ENCODE measurements at regions not wholly inside any gene's neighbourhood (a gene's known extent, or its start where the extent isn't known, plus 50 kb on each side); places are given as distances from the start of the nearest gene placed in this dataset.
"Not testable (repeated sequence)": the region's sequence is repeated elsewhere in the genome, so short reads cannot be mapped to it uniquely, and the experiment has no call there.

GRCh38 chr2:60226943-60227342 lies 326.5 kb downstream of the BCL11A start:
- no peak for DNase-seq

DNA sequence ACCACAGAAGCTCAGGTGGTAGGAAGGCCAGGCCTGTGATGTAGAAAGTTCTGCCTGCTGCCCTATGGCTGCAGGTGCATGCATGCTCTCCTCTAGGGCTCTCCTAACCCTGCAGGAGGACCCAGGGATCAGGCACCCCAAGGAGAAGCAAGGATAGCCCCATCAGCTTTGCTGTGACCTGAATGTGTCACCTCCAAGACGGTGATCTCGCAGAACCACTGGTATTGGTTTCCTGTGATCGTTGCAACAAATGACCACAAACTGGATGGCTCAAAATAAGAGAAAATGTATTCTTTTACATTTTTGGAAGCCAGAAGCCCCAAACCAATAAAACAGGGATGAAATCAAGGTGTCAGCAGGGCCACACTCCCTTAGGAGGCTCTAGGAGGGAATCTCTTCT lies 327.3 kb downstream of the BCL11A start:
- DNase-seq: no peak

DNA sequence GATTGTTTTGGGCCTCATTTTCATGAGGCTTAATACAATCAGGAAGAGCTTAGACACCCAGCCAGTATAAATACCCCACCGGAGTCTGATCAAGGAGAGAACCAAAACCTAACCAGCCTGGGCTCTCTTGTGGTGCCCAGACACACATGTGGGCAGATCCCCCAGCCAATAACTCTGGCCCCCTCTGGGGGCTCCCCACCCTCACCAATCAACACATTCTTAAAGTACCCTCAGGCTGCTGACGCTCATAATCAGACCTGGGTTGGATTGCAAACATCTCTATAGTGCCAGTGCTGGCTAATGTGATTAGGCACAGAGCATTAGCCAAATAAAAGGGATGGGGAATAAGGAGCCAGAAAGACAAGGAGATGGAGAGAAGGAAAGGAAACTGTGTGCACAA lies 329.6 kb downstream of the BCL11A start:
- no peak for DNase-seq

GRCh38 chr2:60221098-60221497 lies 332.4 kb downstream of the BCL11A start:
- no peak for DNase-seq

- DNase-seq: no peak
Measured at GRCh38 chr2:60219536-60219935, 333.9 kb downstream of the BCL11A start.

- DNase-seq: no peak
Measured at GRCh38 chr2:60216452-60216995, 336.9 kb downstream of the BCL11A start.

DNA sequence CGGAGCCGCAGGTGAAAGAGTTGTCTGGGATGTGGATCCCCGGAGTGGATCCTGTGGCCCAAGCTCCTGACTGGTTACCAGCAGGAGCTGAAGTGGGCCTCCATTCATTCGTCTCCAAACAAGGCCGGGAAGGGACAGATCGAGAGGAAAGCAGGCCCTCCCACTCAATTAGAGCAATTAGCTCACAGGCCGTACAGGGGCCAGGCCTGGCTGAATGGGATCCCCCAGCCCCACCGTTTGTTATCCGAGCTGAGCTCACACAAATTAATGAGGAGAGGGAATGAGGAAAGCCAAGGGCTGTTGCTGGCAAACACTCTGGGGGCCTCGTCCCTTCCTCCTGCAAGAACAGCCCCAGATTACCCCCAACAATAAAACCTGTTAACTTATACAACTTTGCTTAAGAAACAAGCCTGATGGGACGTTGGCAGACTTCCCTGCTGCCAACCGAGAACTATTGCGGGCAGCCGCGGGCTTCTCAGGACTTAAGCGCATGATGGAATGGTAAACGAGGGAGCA lies 338.0 kb downstream of the BCL11A start:
- DNase-seq: no peak

GRCh38 chr2:60214626-60214875 lies 338.9 kb downstream of the BCL11A start:
- DNase-seq: no peak

GRCh38 chr2:60213865-60214625 lies 339.4 kb downstream of the BCL11A start:
- DNase-seq: no peak

GRCh38 chr2:60212181-60212945 lies 341.1 kb downstream of the BCL11A start:
- DNase-seq: no peak

GRCh38 chr2:60189006-60189405 lies 364.4 kb downstream of the BCL11A start:
- not testable (repeated sequence) for DNase-seq

- no peak for DNase-seq
Measured at GRCh38 chr2:60175290-60175689, 378.2 kb downstream of the BCL11A start.

DNA sequence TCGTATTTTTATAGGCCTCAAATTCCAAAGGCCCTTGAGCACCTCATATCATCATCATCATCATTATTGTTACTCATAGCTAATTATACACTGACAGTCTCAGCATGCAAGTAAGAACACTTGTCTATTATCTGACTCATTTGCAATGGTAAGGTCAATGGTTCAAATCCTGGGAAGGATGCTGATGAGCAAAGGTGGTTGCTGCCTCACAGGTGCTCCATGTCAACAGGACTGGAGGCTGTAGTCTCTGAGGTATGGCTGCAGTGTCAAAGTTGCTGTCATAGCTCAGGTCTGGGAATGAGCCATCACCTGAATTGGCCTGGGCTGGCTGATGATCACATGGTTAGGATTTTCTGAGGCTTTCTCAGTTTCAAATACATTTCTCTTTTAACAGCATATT lies 379.3 kb downstream of the BCL11A start:
- DNase-seq: no peak

DNA sequence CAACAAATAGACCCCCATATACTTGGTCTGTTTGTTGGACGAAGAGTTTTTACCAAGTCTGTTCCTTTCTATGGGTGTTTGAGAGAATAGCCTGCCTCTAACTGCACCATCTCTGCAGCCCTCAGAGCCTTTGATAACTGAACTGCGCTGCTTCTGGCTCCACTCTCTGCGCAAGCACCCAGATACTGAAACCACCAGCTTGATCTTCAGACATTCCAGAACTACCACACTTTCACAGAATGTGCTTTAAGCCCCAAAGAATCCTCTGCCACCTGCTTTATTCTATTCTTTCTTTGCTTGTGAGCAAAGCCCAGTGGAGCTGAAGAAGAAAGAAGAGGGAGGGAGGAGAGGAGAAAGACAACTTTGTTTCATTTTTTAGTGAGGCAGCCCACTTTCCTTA lies 380.7 kb downstream of the BCL11A start:
- DNase-seq: no peak

DNA sequence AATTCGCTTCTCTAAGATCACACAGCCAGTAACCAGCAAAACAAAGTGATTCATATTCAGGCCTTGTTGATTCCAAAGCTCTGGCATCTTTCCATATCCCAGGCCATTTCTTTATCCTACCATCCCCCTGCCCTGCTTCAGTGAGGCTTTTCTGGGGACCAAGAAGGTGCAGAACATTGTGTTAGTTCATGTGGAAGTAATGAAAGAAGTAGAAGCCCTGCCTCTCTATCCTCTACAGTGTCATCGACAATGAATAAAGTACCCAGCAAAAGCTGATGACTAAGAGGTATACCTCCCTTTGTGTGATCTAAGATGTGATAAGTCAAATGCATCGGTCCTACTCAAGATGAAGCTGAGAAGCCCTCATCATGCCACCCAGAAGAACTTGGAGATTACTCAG lies 383.2 kb downstream of the BCL11A start:
- no peak for DNase-seq

DNA sequence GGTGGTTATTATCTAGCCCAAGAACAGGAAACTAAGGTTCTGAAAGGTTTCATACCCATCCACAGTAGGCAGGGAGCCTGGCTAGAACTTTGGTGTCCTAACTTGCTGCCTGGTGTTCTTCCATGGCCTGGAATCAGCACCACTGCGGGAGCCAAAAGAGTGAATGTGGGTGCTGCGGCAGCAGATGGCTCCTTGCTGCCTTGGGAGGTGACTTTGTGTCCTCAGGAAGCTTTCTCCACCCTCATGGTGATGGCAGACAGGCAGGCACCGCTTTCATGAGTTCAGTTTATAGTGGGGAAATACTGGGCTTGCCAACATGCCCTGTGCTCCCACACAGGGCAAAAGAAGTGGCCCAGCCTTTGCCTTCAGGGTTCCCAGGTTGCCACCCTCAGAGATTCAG lies 385.2 kb downstream of the BCL11A start:
- no peak for DNase-seq

GRCh38 chr2:60167089-60167488 lies 386.4 kb downstream of the BCL11A start:
- DNase-seq: no peak

DNA sequence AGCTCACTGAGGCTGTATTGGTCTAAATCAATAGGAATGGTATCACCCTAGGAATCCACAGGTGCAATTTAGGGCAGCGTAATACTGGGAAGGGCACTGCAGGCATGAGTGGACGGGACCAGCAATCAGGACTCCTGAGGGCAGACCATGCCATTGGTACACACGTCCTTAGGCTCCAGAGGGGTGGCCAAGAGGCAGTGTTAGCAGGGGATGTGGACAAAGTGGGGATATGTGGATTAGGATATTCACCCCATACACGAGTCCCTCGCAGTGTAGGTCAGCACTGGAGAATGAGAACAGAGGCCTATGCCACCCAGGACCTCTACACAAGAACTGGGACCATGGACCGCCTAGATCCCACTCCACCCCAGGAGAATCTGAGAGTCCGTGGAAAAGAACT lies 389.8 kb downstream of the BCL11A start:
- no peak for DNase-seq

GRCh38 chr2:60159519-60159918 lies 393.9 kb downstream of the BCL11A start:
- DNase-seq: no peak

GRCh38 chr2:60158262-60158661 lies 395.2 kb downstream of the BCL11A start:
- DNase-seq: no peak

- DNase-seq: no peak
Measured at GRCh38 chr2:60157283-60157682, 396.2 kb downstream of the BCL11A start.

DNA sequence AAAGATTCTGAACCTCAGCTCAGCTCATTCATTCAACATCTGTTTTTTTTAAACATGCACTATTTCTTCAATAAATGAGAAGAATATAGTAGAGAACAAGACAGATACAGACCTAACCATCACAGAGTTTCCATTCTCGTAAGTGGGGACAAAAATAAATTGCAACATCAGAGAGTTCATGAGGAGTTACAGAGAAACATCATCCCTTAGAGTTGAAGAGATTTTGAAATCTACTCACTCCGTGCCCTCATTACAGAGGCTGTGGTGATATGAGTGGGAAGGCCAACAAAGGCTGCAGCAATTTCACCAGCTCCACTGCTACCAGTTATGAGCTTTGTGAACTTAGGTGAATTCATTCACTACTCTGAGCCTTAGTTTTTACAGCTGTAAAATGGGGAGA lies 399.3 kb downstream of the BCL11A start:
- no peak for DNase-seq

DNA sequence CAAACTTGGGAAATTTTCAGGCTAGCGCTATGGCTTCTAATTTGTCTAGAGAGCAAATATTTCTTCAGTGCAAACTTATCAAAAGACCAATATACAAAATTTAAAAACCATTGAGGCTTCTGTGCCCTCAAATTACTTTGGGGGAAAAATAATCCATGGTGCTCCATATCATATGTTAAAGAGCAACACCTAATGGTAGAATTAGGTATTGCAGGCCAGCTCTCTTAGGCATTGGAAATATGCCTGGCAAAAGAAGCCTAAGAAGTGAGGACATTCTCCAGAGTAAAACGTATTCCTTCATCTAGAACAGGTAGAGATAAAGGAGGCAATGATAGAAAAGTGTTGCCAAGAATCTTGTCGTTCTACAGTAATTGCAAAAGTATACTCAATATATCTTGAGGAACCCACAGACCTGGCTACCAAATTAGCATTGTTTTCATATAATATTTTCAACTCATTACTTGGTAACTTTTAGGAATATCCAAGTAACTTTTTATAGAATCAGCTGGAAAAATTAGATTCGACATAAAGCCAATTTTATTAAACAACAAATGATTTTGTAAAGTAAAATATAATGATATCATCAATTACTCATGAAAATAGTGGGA lies 401.1 kb downstream of the BCL11A start:
- no peak for DNase-seq

GRCh38 chr2:60149176-60149575 lies 404.3 kb downstream of the BCL11A start:
- DNase-seq: no peak

Measured in CD4-positive, alpha-beta T cell treated with Interleukin-15 for 1 hour (primary cell).